Hepatocyte (in vitro differentiated cells): ENCODE measurements at regions not wholly inside any gene's neighbourhood (a gene's known extent, or its start where the extent isn't known, plus 50 kb on each side); places are given as distances from the start of the nearest gene placed in this dataset.
"Not testable (repeated sequence)": the region's sequence is repeated elsewhere in the genome, so short reads cannot be mapped to it uniquely, and the experiment has no call there.

Experiments
- EZH2 ChIP-seq: fragments of 200-600 bp; sonication (generic); IDR thresholded peaks from 2 replicates; pipeline ENCODE4 v1.6.1; 2016; ENCODE audit warnings: antibody characterized with exemption, mild to moderate bottlenecking, borderline replicate concordance
- EZH2phosphoT487 ChIP-seq: fragments of 200-600 bp; sonication (generic); IDR thresholded peaks from one replicate; pipeline ENCODE4 v1.6.1; 2018; ENCODE audit warnings: antibody characterized with exemption, mild to moderate bottlenecking, low read depth, moderate library complexity; ENCODE audit not compliant: unreplicated experiment, severe bottlenecking
- TF ChIP-seq, protein P1 (sequence below): fragments of 200-600 bp; sonication (generic); IDR thresholded peaks from 2 replicates; pipeline ENCODE4 v1.5.1; 2016; ENCODE audit warnings: antibody characterized with exemption, mild to moderate bottlenecking; ENCODE audit not compliant: poor library complexity

GRCh38 chr18:37832010-37832695, 266.6 kb upstream of the CELF4 start:
- TF ChIP-seq EZH2phosphoT487, EZH2: not testable (repeated sequence)
- TF ChIP-seq, protein P1, sequence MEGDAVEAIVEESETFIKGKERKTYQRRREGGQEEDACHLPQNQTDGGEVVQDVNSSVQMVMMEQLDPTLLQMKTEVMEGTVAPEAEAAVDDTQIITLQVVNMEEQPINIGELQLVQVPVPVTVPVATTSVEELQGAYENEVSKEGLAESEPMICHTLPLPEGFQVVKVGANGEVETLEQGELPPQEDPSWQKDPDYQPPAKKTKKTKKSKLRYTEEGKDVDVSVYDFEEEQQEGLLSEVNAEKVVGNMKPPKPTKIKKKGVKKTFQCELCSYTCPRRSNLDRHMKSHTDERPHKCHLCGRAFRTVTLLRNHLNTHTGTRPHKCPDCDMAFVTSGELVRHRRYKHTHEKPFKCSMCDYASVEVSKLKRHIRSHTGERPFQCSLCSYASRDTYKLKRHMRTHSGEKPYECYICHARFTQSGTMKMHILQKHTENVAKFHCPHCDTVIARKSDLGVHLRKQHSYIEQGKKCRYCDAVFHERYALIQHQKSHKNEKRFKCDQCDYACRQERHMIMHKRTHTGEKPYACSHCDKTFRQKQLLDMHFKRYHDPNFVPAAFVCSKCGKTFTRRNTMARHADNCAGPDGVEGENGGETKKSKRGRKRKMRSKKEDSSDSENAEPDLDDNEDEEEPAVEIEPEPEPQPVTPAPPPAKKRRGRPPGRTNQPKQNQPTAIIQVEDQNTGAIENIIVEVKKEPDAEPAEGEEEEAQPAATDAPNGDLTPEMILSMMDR = not testable (repeated sequence)
